Hepatocyte (in vitro differentiated cells): ENCODE measurements at regions not wholly inside any gene's neighbourhood (a gene's known extent, or its start where the extent isn't known, plus 50 kb on each side); places are given as distances from the start of the nearest gene placed in this dataset.

Source experiments
- EZH2phosphoT487 ChIP-seq: fragments of 200-600 bp; sonication (generic); IDR thresholded peaks from one replicate; pipeline ENCODE4 v1.6.1; 2018; ENCODE audit warnings: antibody characterized with exemption, mild to moderate bottlenecking, low read depth, moderate library complexity; ENCODE audit not compliant: unreplicated experiment, severe bottlenecking
- TF ChIP-seq, protein P1 (sequence below): fragments of 200-600 bp; sonication (generic); IDR thresholded peaks from 2 replicates; pipeline ENCODE4 v1.5.1; 2016; ENCODE audit warnings: antibody characterized with exemption, mild to moderate bottlenecking; ENCODE audit not compliant: poor library complexity

DNA sequence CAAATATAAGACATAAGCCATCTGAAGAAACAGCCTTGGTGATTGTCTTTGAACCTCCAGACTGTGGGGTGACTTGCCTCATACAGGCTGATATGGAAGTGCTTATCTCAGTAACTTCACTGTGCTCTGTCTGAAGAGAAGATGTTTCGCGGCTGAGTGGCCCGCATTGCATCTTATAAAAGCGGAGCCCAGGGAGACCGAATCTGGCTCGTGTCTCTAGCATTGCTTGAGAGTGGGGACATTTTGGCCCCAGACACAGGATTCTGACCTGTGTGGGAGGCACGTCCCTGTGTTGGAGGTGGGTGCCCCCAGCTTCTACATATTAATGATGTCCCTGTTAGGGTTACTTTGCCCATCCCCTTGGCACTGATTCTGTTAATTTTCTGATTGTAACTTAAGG, 66.4 kb downstream of the METRNL start:
- TF ChIP-seq, protein P1, sequence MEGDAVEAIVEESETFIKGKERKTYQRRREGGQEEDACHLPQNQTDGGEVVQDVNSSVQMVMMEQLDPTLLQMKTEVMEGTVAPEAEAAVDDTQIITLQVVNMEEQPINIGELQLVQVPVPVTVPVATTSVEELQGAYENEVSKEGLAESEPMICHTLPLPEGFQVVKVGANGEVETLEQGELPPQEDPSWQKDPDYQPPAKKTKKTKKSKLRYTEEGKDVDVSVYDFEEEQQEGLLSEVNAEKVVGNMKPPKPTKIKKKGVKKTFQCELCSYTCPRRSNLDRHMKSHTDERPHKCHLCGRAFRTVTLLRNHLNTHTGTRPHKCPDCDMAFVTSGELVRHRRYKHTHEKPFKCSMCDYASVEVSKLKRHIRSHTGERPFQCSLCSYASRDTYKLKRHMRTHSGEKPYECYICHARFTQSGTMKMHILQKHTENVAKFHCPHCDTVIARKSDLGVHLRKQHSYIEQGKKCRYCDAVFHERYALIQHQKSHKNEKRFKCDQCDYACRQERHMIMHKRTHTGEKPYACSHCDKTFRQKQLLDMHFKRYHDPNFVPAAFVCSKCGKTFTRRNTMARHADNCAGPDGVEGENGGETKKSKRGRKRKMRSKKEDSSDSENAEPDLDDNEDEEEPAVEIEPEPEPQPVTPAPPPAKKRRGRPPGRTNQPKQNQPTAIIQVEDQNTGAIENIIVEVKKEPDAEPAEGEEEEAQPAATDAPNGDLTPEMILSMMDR = no peak
- no peak for TF ChIP-seq EZH2phosphoT487
